ENCODE measurements at regions not wholly inside any gene's neighbourhood (a gene's known extent, or its start where the extent isn't known, plus 50 kb on each side); places are given as distances from the start of the nearest gene placed in this dataset.

- Histone ChIP-seq H2AFZ (ENCODE audit: low read depth, low read length) (no peak overlapping the region), H4K20me1 (ENCODE audit: insufficient read depth, low read length) (no peaks in the 10 kb centered on the region), H3K4me1 (ENCODE audit: low read length) (no peaks in the 10 kb centered on the region), H3K4me3 (ENCODE audit: low read length) (no peak overlapping the region), H3K9ac (ENCODE audit: low read length) (no peak overlapping the region), H3K9me3 (ENCODE audit: insufficient read depth, low read length) (no peaks in the 10 kb centered on the region), H3K79me2 (ENCODE audit: low read length) (no peaks in the 10 kb centered on the region), H3K27ac (ENCODE audit: low read length) (no peak overlapping the region), H3K27me3 (ENCODE audit: low read depth, low read length) (no peaks in the 10 kb centered on the region), H3K4me2 (ENCODE audit: low read length) (no peak overlapping the region), H3K36me3 (replicated peaks; ENCODE audit: low read depth, low read length) (no peaks in the 10 kb centered on the region)
- no peak for TF ChIP-seq CTCF (IDR thresholded peaks at IDR 0.05; ENCODE audit: low read depth, low read length)
- TF ChIP-seq EZH2phosphoT487 (IDR thresholded peaks at IDR 0.05; ENCODE audit: low read depth) = no peak
Observed at GRCh38 chr6:92700411-92700810, 718.9 kb downstream of the EPHA7 start.

- no peak overlapping the region for H3K4me2 ChIP-seq (ENCODE audit: low read length)
- H3K4me3 ChIP-seq (ENCODE audit: low read length) = no peak overlapping the region
- H3K4me1 ChIP-seq (ENCODE audit: low read length) = peaks cover 16% of the 10 kb centered on the region
Observed at GRCh38 chr6:92690997-92691599, 728.3 kb downstream of the EPHA7 start.

GRCh38 chr6:92688342-92688741 lies 731.0 kb downstream of the EPHA7 start:
- TF ChIP-seq EZH2phosphoT487 (IDR thresholded peaks at IDR 0.05; ENCODE audit: low read depth) (no peak), CTCF (IDR thresholded peaks at IDR 0.05; ENCODE audit: low read depth, low read length) (no peak)
- Histone ChIP-seq H2AFZ (ENCODE audit: low read depth, low read length) (no peak overlapping the region), H3K36me3 (replicated peaks; ENCODE audit: low read depth, low read length) (no peaks in the 10 kb centered on the region), H3K79me2 (ENCODE audit: low read length) (no peaks in the 10 kb centered on the region), H3K9me3 (ENCODE audit: insufficient read depth, low read length) (no peaks in the 10 kb centered on the region), H3K4me2 (ENCODE audit: low read length) (no peak overlapping the region), H3K27me3 (ENCODE audit: low read depth, low read length) (no peaks in the 10 kb centered on the region), H3K9ac (ENCODE audit: low read length) (no peak overlapping the region), H3K4me1 (ENCODE audit: low read length) (peaks cover 16% of the 10 kb centered on the region), H3K4me3 (ENCODE audit: low read length) (no peak overlapping the region), H4K20me1 (ENCODE audit: insufficient read depth, low read length) (no peaks in the 10 kb centered on the region), H3K27ac (ENCODE audit: low read length) (no peak overlapping the region)

More at GRCh38 chr6:92690997-92691599, 728.3 kb downstream of the EPHA7 start:
- no peak overlapping the region for H2AFZ ChIP-seq (ENCODE audit: low read depth, low read length)
- TF ChIP-seq EZH2phosphoT487 (IDR thresholded peaks at IDR 0.05; ENCODE audit: low read depth) = no peak
- no peak for TF ChIP-seq CTCF (IDR thresholded peaks at IDR 0.05; ENCODE audit: low read depth, low read length)
- H3K79me2 ChIP-seq (ENCODE audit: low read length) = no peaks in the 10 kb centered on the region
- no peak overlapping the region for H3K9ac ChIP-seq (ENCODE audit: low read length)
- no peaks in the 10 kb centered on the region for H3K36me3 ChIP-seq (replicated peaks; ENCODE audit: low read depth, low read length)
- H4K20me1 ChIP-seq (ENCODE audit: insufficient read depth, low read length) = no peaks in the 10 kb centered on the region
- no peak overlapping the region for H3K27ac ChIP-seq (ENCODE audit: low read length)
- no peaks in the 10 kb centered on the region for H3K27me3 ChIP-seq (ENCODE audit: low read depth, low read length)
- no peaks in the 10 kb centered on the region for H3K9me3 ChIP-seq (ENCODE audit: insufficient read depth, low read length)

GRCh38 chr6:92687278-92687677 lies 732.1 kb downstream of the EPHA7 start:
- Histone ChIP-seq H3K27me3 (ENCODE audit: low read depth, low read length) (no peaks in the 10 kb centered on the region), H3K27ac (ENCODE audit: low read length) (no peak overlapping the region), H3K79me2 (ENCODE audit: low read length) (no peaks in the 10 kb centered on the region), H3K4me2 (ENCODE audit: low read length) (peak overlapping the region; percentile 18; the same call in 1 of the 2 replicates), H3K4me1 (ENCODE audit: low read length) (peaks cover 16% of the 10 kb centered on the region), H3K9me3 (ENCODE audit: insufficient read depth, low read length) (no peaks in the 10 kb centered on the region), H2AFZ (ENCODE audit: low read depth, low read length) (no peak overlapping the region), H3K36me3 (replicated peaks; ENCODE audit: low read depth, low read length) (no peaks in the 10 kb centered on the region), H3K9ac (ENCODE audit: low read length) (no peak overlapping the region), H3K4me3 (ENCODE audit: low read length) (no peak overlapping the region), H4K20me1 (ENCODE audit: insufficient read depth, low read length) (no peaks in the 10 kb centered on the region)
- TF ChIP-seq CTCF (IDR thresholded peaks at IDR 0.05; ENCODE audit: low read depth, low read length) (no peak), EZH2phosphoT487 (IDR thresholded peaks at IDR 0.05; ENCODE audit: low read depth) (no peak)

All from OCI-LY3 (cell line).